SK-N-SH treated with all-trans-retinoic acid at 6 μM for 48 hours (cell line): ENCODE measurements at regions not wholly inside any gene's neighbourhood (a gene's known extent, or its start where the extent isn't known, plus 50 kb on each side); places are given as distances from the start of the nearest gene placed in this dataset.
"Not testable (repeated sequence)": the region's sequence is repeated elsewhere in the genome, so short reads cannot be mapped to it uniquely, and the experiment has no call there.

Experiments
- RARB ChIP-seq: fragments of 250-450 bp; sonication (Bioruptor Pico); IDR thresholded peaks from 2 replicates; pipeline ENCODE4 v1.8.0; 2021; ENCODE audit warnings: mild to moderate bottlenecking, moderate library complexity
- TOX ChIP-seq: fragments of 250-450 bp; sonication (Bioruptor Pico); IDR thresholded peaks from 2 replicates; pipeline ENCODE4 v1.8.0; 2021; ENCODE audit warnings: mild to moderate bottlenecking, moderate library complexity, borderline replicate concordance

DNA sequence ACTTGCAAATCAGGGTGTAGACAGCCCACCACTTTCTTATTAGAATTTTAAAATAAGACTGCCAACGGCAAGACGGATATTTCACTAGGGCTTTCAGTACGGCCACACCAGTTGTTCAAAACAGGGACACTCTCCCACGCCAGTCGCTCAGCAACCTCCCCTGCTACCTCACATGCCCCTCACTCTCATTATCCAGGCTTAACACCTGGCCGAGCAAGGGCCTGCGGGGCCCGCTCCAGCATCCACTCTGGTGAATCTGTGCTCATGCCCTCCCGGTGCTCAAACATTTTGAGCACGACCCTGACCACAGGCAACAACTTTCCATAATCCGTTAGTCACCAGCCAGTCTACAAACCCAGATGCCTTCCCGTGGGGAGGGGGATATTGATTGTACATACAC, 209.5 kb downstream of the NPIPA8 start:
- not testable (repeated sequence) for TF ChIP-seq RARB (CRISPR knock-in tag); TOX
